Adipocyte (in vitro differentiated cells): ENCODE measurements at regions not wholly inside any gene's neighbourhood (a gene's known extent, or its start where the extent isn't known, plus 50 kb on each side); places are given as distances from the start of the nearest gene placed in this dataset.
A peak's percentile ranks its signal among the peaks of the same experiment; 100 is the strongest.
"Not testable (repeated sequence)": the region's sequence is repeated elsewhere in the genome, so short reads cannot be mapped to it uniquely, and the experiment has no call there.

Experiments used
- DNase-seq: peaks from one replicate; pipeline ENCODE4 v3.0.0-alpha.2; 2015; ENCODE audit warnings: low read depth
- H3K27me3 ChIP-seq: replicated peaks from 2 replicates; pipeline ENCODE4 v1.7.0; 2013; ENCODE audit warnings: mild to moderate bottlenecking, low read length, moderate library complexity; ENCODE audit not compliant: control insufficient read depth, insufficient read depth
- H3K36me3 ChIP-seq: 2 replicates; pipeline ENCODE4 v1.7.0; 2013; ENCODE audit warnings: low read length, mild to moderate bottlenecking, moderate library complexity; ENCODE audit not compliant: control insufficient read depth, insufficient read depth, severe bottlenecking
- H3K4me1 ChIP-seq: 2 replicates; pipeline ENCODE4 v1.7.0; 2013; ENCODE audit warnings: mild to moderate bottlenecking, low read length, moderate library complexity; ENCODE audit not compliant: control insufficient read depth, insufficient read depth
- H3K4me3 ChIP-seq: 2 replicates; pipeline ENCODE4 v1.7.0; 2013; ENCODE audit warnings: mild to moderate bottlenecking, low read length, moderate library complexity
- H3K9ac ChIP-seq: 2 replicates; pipeline ENCODE4 v1.7.0; 2013; ENCODE audit warnings: mild to moderate bottlenecking, low read length, moderate library complexity
- H3K9me3 ChIP-seq: 2 replicates; pipeline ENCODE4 v1.7.0; 2013; ENCODE audit warnings: mild to moderate bottlenecking, low read length, moderate library complexity; ENCODE audit not compliant: control insufficient read depth

- DNase-seq, result peak; percentile 76
Measured at GRCh38 chr18:961644-962355, 57.1 kb downstream of the ADCYAP1 start.

GRCh38 chr18:963276-963675 lies 58.6 kb downstream of the ADCYAP1 start:
- peaks cover 38% of the 10 kb centered on the region for H3K27me3 ChIP-seq
- H3K4me3 ChIP-seq, result no peak overlapping the region
- H3K9me3 ChIP-seq, result no peaks in the 10 kb centered on the region
- H3K9ac ChIP-seq, result no peak overlapping the region
- no peaks in the 10 kb centered on the region for H3K36me3 ChIP-seq
- H3K4me1 ChIP-seq, result peaks cover 4% of the 10 kb centered on the region
- DNase-seq, result no peak

More at GRCh38 chr18:961644-962355, 57.1 kb downstream of the ADCYAP1 start:
- peak overlapping the region; percentile 85 for H3K9ac ChIP-seq
- no peaks in the 10 kb centered on the region for H3K9me3 ChIP-seq
- peaks cover 44% of the 10 kb centered on the region for H3K27me3 ChIP-seq
- peaks cover 4% of the 10 kb centered on the region for H3K4me1 ChIP-seq
- no peaks in the 10 kb centered on the region for H3K36me3 ChIP-seq
- H3K4me3 ChIP-seq, result peak overlapping the region; percentile 87

GRCh38 chr18:965921-966758 lies 61.5 kb downstream of the ADCYAP1 start:
- no peaks in the 10 kb centered on the region for H3K36me3 ChIP-seq
- DNase-seq, result no peak

GRCh38 chr18:966759-967576 lies 62.3 kb downstream of the ADCYAP1 start:
- H3K4me3 ChIP-seq, result no peak overlapping the region
- peaks cover under 1% of the 10 kb centered on the region for H3K4me1 ChIP-seq
- no peak for DNase-seq
- no peaks in the 10 kb centered on the region for H3K9me3 ChIP-seq
- H3K9ac ChIP-seq, result no peak overlapping the region
- no peaks in the 10 kb centered on the region for H3K36me3 ChIP-seq
- H3K27me3 ChIP-seq, result peaks cover 30% of the 10 kb centered on the region

More at GRCh38 chr18:965921-966758, 61.5 kb downstream of the ADCYAP1 start:
- Histone ChIP-seq H3K4me3 (no peak overlapping the region), H3K4me1 (peaks cover 4% of the 10 kb centered on the region), H3K27me3 (peaks cover 30% of the 10 kb centered on the region), H3K9ac (no peak overlapping the region), H3K9me3 (no peaks in the 10 kb centered on the region)

GRCh38 chr18:968910-969309 lies 64.2 kb downstream of the ADCYAP1 start:
- H3K4me3 ChIP-seq, H3K4me1 ChIP-seq, H3K36me3 ChIP-seq, H3K9me3 ChIP-seq, H3K9ac ChIP-seq, DNase-seq: not testable (repeated sequence)
- H3K27me3 ChIP-seq, result peaks cover 21% of the 10 kb centered on the region

GRCh38 chr18:969311-969710 lies 64.6 kb downstream of the ADCYAP1 start:
- H3K4me3 ChIP-seq, H3K9me3 ChIP-seq, DNase-seq, H3K4me1 ChIP-seq, H3K36me3 ChIP-seq, H3K9ac ChIP-seq: not testable (repeated sequence)
- H3K27me3 ChIP-seq, result peaks cover 21% of the 10 kb centered on the region

GRCh38 chr18:974606-975005 lies 69.9 kb downstream of the ADCYAP1 start:
- H3K9me3 ChIP-seq, H3K36me3 ChIP-seq, DNase-seq, H3K9ac ChIP-seq, H3K4me1 ChIP-seq, H3K27me3 ChIP-seq, H3K4me3 ChIP-seq: not testable (repeated sequence)

GRCh38 chr18:976393-977128 lies 71.9 kb downstream of the ADCYAP1 start:
- not testable (repeated sequence) for H3K4me1 ChIP-seq, H3K36me3 ChIP-seq, H3K27me3 ChIP-seq, DNase-seq, H3K9ac ChIP-seq, H3K4me3 ChIP-seq, H3K9me3 ChIP-seq

GRCh38 chr18:977327-977726 lies 72.7 kb downstream of the ADCYAP1 start:
- H3K9me3 ChIP-seq, H3K4me3 ChIP-seq: not testable (repeated sequence)

GRCh38 chr18:977732-978131 lies 73.1 kb downstream of the ADCYAP1 start:
- H3K27me3 ChIP-seq, H3K9ac ChIP-seq, H3K36me3 ChIP-seq, H3K9me3 ChIP-seq, H3K4me1 ChIP-seq, H3K4me3 ChIP-seq, DNase-seq: not testable (repeated sequence)

More at GRCh38 chr18:977327-977726, 72.7 kb downstream of the ADCYAP1 start:
- H3K9ac ChIP-seq, DNase-seq, H3K36me3 ChIP-seq, H3K4me1 ChIP-seq, H3K27me3 ChIP-seq: not testable (repeated sequence)
